Activated gamma-delta T cell treated with anti-CD3 and anti-CD28 coated beads, Interleukin-2, amount 50 U/mL, for 16 hours (primary cell): ENCODE measurements at regions not wholly inside any gene's neighbourhood (a gene's known extent, or its start where the extent isn't known, plus 50 kb on each side); places are given as distances from the start of the nearest gene placed in this dataset.
A peak's percentile ranks its signal among the peaks of the same experiment; 100 is the strongest.

Experiments
- DNase-seq: peaks from one replicate; pipeline ENCODE4 v3.0.0-alpha.2; 2020; ENCODE audit warnings: low read depth

DNA sequence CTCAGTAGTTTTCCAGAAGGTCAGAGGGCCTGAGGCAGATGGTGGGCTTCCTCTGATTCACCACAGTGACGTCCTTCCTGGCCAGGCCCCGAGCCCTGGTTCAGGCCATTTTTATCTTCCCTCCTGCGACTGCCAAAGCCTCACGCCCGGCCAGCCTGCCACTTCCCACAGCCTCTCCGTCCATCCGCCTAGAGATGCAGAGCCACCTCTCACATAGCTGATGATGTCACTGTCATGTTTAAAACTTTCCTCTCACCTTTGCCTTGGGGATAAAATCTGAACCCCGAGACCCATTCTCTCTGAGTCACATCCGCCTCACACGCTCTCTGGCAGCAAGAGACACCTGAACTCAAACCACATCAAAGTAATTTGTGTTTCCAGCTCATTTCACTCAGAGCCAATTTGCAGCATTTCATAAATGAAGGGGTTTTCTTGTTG lies 175.3 kb downstream of the QDPR start:
- peak; percentile 65 for DNase-seq

- no peak for DNase-seq
These were observed 175.8 kb downstream of the QDPR start for GRCh38 chr4:17336069-17336468.

DNA sequence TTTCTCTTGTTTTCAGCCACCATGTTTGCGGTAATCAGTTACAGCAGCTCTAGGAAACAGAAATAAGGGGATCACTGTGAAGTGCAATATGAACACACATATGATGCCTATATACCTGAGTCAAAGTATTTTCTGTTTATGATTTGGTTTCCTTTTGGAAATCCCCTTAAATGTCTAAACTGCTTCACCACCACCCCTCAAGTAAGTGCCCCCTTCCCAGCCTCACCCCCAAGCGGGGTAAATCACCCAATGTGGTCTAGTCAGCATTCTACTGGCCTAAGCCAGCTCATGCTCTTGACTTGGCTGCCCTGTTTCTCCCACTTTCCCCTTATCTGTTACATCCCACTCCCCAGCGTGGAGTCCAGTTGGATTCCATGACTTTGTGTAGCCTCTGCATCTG lies 176.5 kb downstream of the QDPR start:
- peak; percentile 9 for DNase-seq

DNA sequence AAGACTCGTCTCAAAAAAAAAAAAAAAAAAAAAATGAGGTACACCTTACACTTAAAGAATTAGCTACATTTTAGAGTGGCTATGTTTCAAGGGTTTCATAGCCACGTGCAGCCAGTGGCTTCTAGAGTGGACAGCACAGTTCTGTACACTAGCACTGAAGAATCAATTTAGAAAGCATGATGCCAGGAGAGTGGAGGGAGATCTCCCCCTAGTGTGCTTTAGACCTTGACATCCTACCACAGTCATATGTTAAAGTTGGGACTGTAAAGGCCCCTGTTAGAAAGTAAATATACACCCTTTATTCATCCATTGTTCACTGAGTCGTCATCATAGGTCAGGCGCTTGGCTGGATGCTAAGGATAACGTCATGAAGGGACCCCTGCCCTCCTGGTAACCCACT lies 179.4 kb downstream of the QDPR start:
- DNase-seq = no peak

DNA sequence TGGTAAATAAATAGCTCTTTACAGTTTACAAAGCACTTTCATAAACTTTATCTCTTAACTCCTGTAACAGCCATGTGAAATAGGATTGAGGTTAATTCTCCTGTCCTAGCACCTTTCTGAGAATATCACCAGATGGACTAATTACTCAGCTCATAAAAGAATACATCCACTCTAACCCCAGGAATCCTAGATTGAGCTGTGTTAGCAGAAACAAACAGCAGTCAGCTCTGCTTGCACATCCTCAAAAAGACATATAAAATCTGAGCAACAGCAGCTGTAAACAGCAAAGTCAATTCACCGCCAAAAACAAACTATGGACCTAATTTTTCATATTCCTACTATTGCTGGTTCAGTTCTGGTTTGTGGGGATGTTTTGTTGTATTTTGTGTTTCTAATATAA lies 182.8 kb downstream of the QDPR start:
- no peak for DNase-seq

DNA sequence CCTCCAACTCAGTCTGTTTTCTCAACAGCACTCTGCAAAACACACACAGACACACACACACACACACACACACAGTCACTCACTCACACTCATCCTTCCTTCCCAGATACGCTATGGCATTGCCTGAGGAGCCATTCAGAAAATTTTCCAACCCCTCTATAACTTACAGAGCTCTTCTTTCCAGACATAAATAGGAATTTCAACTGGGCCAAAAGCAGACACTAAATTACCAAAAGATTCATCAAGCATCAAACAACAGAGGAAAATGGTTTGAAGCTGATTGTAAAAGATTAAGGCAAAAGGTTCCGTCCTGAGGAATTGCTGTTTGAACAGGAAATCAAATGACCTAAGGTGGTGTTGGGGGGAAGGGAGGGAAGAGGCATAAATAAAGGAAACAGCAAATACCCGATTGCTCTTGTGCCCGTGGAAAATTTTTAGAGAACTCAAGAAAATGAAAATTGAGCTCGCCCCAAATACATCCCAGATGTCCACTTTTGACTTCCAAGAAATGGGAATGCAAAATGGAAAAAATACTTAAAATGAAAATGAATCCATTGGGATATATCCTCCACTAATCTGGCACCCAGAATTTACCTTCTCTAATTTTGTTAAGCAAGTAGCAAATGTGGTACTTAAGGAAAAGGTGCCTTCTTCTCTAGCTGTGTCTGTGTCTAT lies 183.6 kb downstream of the QDPR start:
- DNase-seq = no peak

DNA sequence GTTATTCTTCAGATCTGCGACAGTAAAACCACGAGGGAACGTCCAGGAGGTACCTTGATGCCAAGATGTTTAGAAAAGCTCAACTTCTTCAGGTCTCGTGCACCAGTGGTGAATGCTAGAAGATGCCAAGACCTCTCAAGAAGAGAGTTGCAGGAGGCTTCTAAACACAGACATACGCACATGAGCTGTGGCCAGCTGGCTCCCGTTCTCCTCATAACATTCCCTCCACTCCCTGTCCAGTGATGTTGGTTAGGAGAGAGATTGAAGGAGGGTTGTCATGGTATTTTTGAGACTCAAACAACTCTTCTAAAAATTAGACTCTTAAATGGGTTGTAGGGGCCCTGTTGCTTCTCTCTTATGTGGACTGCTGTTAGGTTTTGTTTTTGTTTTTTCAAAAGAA lies 184.3 kb downstream of the QDPR start:
- DNase-seq = no peak

- DNase-seq = no peak
These were observed 185.1 kb downstream of the QDPR start for GRCh38 chr4:17326756-17327155.

GRCh38 chr4:17325098-17325497 lies 186.8 kb downstream of the QDPR start:
- DNase-seq = no peak

GRCh38 chr4:17324386-17324830 lies 187.5 kb downstream of the QDPR start:
- peak; percentile 43 for DNase-seq

- no peak for DNase-seq
These were observed 188.1 kb downstream of the QDPR start for GRCh38 chr4:17323554-17324385.

DNA sequence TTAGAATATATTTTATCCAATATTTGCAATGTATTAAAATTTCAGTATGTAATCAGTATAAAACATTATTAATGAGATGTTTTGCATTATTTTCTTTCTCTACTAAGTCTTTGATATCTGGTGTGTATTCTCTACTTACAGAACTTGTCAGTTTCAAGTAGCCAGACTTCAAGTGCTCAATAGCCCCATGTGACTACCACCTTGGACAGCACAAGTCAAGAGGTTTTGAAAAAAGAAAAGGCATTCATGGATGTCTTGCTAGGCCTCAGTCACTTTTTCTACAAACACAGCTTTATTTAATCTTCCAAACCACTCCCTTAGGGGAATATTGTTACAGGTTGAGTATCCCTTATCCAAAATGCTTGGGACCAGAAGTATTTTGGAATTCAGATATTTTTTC lies 189.4 kb downstream of the QDPR start:
- no peak for DNase-seq

- DNase-seq = no peak
These were observed 191.8 kb downstream of the QDPR start for GRCh38 chr4:17320046-17320445.

DNA sequence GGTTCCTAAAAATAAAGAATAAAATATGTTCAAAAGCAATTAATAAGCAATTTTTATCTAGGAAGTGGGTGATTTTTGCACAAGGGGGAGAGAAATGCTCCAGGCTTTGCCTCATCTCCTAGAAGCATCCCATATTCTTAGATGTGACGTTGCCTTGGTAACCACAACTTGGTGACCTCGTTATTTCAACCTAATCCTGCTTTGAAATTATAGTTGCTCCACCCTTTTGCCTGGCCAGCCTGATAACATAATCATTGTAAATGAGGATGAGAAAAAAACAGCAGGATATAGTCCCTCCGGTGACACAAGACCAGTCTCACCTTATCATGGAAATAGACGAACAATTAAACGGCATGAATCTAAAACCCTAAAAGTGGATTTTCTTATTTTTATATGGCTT lies 194.4 kb downstream of the QDPR start:
- DNase-seq = no peak

GRCh38 chr4:17316566-17316965 lies 195.3 kb downstream of the QDPR start:
- no peak for DNase-seq

- DNase-seq = no peak
These were observed 196.4 kb downstream of the QDPR start for GRCh38 chr4:17315459-17315858.

GRCh38 chr4:17313194-17313593 lies 198.7 kb downstream of the QDPR start:
- no peak for DNase-seq

- DNase-seq = no peak
These were observed 201.6 kb downstream of the QDPR start for GRCh38 chr4:17310269-17310652.

GRCh38 chr4:17309567-17310268 lies 202.2 kb downstream of the QDPR start:
- DNase-seq = no peak

- DNase-seq = no peak
These were observed 210.0 kb downstream of the QDPR start for GRCh38 chr4:17301869-17302268.

- no peak for DNase-seq
These were observed 210.6 kb downstream of the QDPR start for GRCh38 chr4:17301266-17301665.

DNA sequence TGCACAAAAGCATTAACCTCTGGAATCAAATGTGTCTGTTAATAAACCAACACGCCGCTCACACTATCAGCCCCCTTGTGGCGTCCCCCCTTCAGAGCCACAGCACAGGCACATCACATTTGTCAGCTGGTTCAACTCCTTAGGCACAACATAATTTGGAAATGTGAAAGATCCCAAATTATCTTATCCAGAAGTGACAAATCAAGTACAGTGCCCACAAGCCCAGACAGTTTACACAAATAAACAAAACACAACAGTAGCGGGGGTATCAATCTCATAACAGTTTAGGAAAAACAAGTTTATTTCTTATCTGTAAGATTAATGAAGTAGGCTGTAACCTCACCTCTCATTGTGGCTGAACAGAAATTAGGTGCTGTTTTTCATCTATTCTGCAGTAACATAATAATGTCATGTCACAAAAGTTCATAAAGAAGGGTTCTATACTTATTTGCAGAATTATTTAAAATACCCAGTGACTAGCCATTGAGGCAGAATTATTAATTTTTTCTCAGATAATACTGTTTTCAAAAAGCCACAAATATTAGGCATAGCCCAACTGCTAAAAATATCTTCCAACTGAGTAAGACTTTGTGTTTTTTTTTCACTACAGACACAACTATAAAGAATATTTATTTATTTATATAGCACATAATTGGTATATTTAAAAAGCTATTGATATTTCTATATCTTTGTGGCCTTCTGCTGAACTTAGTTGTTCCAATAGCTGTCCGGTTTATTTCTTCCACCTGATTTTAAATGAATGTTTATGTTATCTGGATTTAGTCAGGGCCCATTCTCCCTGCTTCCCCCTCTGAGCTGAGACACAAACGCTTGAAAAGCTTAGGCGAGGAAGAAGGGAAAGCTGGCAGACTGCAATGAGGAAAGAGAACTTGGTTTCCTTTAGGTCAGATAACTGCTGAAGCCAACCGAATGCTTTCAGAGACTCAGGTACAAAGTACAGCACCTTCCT lies 214.7 kb downstream of the QDPR start:
- DNase-seq = no peak
